Gastrocnemius medialis (tissue), 4 donors: ENCODE measurements at regions not wholly inside any gene's neighbourhood (a gene's known extent, or its start where the extent isn't known, plus 50 kb on each side); places are given as distances from the start of the nearest gene placed in this dataset.
A peak's percentile ranks its signal among the peaks of the same experiment; 100 is the strongest.

Experiments used
- ATAC-seq, 2 donors: fragments of 150-250 bp; one replicate each; pipeline ENCODE4 v1.9.1; 2016
- DNase-seq, 2 donors: peaks; one replicate each; pipeline ENCODE4 v3.0.0-alpha.2; 2019
- H3K27ac ChIP-seq, 4 donors: fragments of 200-600 bp; sonication (generic); 1 replicate in 1 of 4; 2 replicates in 3 of 4; pipeline ENCODE4 v1.5.1; 2016 to 2018; ENCODE audit warnings: mild to moderate bottlenecking in 2 of 4, moderate library complexity in 1 of 4
- H3K27me3 ChIP-seq, 3 donors: fragments of 200-600 bp; sonication (generic) in 2 of 3; 1 replicate in 1 of 3; 2 replicates in 2 of 3; pipeline versions ENCODE4 v1.5.1 to v1.6.0; 2016 to 2019; ENCODE audit warnings: mild to moderate bottlenecking in 1 of 3, moderate library complexity in 1 of 3
- H3K36me3 ChIP-seq, 2 donors: fragments of 200-600 bp; sonication (generic) in 1 of 2; one replicate each; pipeline ENCODE4 v1.5.1; 2017 to 2018
- H3K4me1 ChIP-seq, 2 donors: fragments of 200-600 bp; sonication (generic) in 1 of 2; one replicate each; pipeline ENCODE4 v1.5.1; 2016 to 2017; ENCODE audit warnings: mild to moderate bottlenecking in 2 of 2
- H3K4me3 ChIP-seq, 4 donors: fragments of 200-600 bp; sonication (generic) in 3 of 4; 1 replicate in 1 of 4; 2 replicates in 3 of 4; pipeline ENCODE4 v1.5.1; 2016 to 2019; ENCODE audit warnings: mild to moderate bottlenecking in 2 of 4
- H3K9me3 ChIP-seq, 3 donors: fragments of 200-600 bp; sonication (generic) in 2 of 3; 1 replicate in 1 of 3; 2 replicates in 2 of 3; pipeline ENCODE4 v1.5.1; 2016 to 2019
- POLR2A ChIP-seq, 2 donors: fragments of 450-650 bp; IDR thresholded peaks; one replicate each; pipeline ENCODE4 v1.6.1; 2017; ENCODE audit warnings: antibody characterized with exemption in 2 of 2, mild to moderate bottlenecking in 2 of 2, moderate library complexity in 2 of 2
- in situ Hi-C, 4 donors: fragments of 200-750 bp; cut with MboI; loops; one replicate each; pipeline versions ENCODE4 v1.15.0 to v1.8.0; 2017; ENCODE audit warnings: low sequenced_read_pairs in 4 of 4
- intact Hi-C: fragments of 100-400 bp; cut with DNase I; formaldehyde crosslinking; loops from one replicate; pipeline ENCODE4 v1.15.1; 2023; ENCODE audit warnings: low total_unique reads
- TF ChIP-seq, protein P1 (sequence below), 5 experiments: fragments of 450-650 bp in 3 of 5; fragments of 200-600 bp in 2 of 5; sonication (generic) in 2 of 5; IDR thresholded peaks in 4 of 5; conservative IDR thresholded peaks in 1 of 5; 1 replicate in 4 of 5; 2 replicates in 1 of 5; pipeline ENCODE4 v1.5.1; 2016 to 2019; ENCODE audit warnings: antibody characterized with exemption in 5 of 5, mild to moderate bottlenecking in 3 of 5, moderate library complexity in 3 of 5

DNA sequence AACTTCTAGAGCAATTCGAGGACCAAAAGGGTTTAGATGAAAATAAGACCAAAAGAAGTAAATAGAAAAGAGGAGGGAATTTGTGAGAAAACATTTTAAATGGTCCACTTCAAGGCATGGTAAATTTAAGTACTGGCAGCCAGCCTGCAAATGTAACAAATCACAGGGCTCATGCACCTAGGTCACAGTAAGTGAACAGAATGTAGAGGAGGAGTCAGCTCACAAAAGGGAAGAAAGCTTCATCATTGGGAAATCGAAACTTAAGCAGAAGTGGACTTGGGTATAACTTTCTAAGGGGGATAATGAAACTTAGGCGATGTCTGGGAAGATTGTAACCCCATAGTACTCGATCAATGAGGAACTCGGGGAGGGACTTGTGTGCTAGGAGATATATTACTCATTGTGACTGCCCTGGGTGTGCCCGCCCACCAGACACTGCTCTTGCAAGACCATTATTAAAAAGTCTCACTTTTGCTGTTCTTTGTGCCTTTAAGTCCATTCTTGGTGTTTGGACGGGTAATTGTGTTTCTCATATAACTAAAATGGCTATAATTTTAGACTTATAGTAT lies 1053.6 kb upstream of the MIR17HG start:
- in situ Hi-C loops, result no loop called here
- Histone ChIP-seq H3K9me3 (no peaks in the 10 kb centered on the region), H3K36me3 (no peaks in the 10 kb centered on the region), H3K4me1 (no peaks in the 10 kb centered on the region), H3K27me3 (no peaks in the 10 kb centered on the region), H3K4me3 (no peak overlapping the region), H3K27ac (no peak overlapping the region)
- DNase-seq, result no peak
- TF ChIP-seq, protein P1, sequence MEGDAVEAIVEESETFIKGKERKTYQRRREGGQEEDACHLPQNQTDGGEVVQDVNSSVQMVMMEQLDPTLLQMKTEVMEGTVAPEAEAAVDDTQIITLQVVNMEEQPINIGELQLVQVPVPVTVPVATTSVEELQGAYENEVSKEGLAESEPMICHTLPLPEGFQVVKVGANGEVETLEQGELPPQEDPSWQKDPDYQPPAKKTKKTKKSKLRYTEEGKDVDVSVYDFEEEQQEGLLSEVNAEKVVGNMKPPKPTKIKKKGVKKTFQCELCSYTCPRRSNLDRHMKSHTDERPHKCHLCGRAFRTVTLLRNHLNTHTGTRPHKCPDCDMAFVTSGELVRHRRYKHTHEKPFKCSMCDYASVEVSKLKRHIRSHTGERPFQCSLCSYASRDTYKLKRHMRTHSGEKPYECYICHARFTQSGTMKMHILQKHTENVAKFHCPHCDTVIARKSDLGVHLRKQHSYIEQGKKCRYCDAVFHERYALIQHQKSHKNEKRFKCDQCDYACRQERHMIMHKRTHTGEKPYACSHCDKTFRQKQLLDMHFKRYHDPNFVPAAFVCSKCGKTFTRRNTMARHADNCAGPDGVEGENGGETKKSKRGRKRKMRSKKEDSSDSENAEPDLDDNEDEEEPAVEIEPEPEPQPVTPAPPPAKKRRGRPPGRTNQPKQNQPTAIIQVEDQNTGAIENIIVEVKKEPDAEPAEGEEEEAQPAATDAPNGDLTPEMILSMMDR (IDR thresholded peaks at IDR 0.05 in 4 of 5, conservative IDR thresholded peaks at IDR 0.05 in 1 of 5), result no peak
- TF ChIP-seq POLR2A (IDR thresholded peaks at IDR 0.05), result no peak
- intact Hi-C loops, result no loop called here
- ATAC-seq, result no peak

DNA sequence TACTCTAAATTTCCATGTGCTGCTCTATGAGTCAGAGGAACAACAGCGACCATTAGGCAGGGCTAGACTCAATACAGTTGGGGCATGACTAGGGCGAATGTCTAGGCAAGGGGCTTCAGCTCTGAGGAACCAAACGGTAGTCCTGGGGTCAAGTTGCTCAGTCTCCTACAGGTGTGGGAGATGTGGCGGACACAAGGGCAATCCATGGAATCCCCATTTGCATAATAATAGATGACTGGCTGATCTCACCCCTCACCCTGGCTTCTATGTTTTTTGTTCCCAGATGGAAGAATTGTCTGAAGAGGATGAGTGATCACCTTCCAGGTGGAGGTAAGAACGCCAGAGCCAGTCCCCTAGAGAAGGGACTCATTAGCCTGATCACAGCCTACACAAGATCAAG lies 1048.2 kb upstream of the MIR17HG start:
- intact Hi-C loops (no loop called here), in situ Hi-C loops (no loop called here)
- Histone ChIP-seq H3K36me3 (no peaks in the 10 kb centered on the region), H3K27me3 (no peaks in the 10 kb centered on the region), H3K4me3 (no peak overlapping the region), H3K9me3 (no peaks in the 10 kb centered on the region), H3K27ac (no peak overlapping the region), H3K4me1 (no peaks in the 10 kb centered on the region)
- DNase-seq (no peak), ATAC-seq (no peak)
- no peak for TF ChIP-seq POLR2A (IDR thresholded peaks at IDR 0.05)
- TF ChIP-seq, protein P1 (IDR thresholded peaks at IDR 0.05 in 4 of 5, conservative IDR thresholded peaks at IDR 0.05 in 1 of 5), result no peak

DNA sequence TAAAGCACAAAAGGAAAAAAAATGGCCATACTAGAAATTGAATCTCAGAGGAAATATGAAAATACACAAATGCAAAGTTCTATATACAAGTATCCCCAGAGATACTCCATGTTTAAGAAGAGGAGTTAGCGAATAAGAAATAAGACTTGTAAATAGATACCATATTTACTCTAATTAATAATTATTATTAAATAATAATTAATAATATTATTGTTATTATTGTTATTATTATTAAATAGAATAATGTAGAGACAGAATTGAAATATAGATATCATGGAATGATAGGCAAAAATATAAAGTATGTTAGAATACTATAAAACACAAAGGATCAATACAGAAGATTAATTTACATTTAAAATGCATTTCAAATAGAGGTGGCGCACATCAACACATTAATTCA lies 1047.5 kb upstream of the MIR17HG start:
- in situ Hi-C loops (loop anchor here in 1 of 4 donors (10.0 kb wide), 1 partner anchor 65 kb away; no protein-coding TSS in a partner anchor), intact Hi-C loops (no loop called here)
- Histone ChIP-seq H3K27me3 (no peaks in the 10 kb centered on the region), H3K36me3 (no peaks in the 10 kb centered on the region), H3K9me3 (no peaks in the 10 kb centered on the region), H3K4me1 (no peaks in the 10 kb centered on the region), H3K27ac (no peak overlapping the region), H3K4me3 (no peak overlapping the region)
- TF ChIP-seq, protein P1 (IDR thresholded peaks at IDR 0.05 in 4 of 5, conservative IDR thresholded peaks at IDR 0.05 in 1 of 5), result no peak
- no peak for TF ChIP-seq POLR2A (IDR thresholded peaks at IDR 0.05)
- no peak for ATAC-seq
- DNase-seq, result no peak

DNA sequence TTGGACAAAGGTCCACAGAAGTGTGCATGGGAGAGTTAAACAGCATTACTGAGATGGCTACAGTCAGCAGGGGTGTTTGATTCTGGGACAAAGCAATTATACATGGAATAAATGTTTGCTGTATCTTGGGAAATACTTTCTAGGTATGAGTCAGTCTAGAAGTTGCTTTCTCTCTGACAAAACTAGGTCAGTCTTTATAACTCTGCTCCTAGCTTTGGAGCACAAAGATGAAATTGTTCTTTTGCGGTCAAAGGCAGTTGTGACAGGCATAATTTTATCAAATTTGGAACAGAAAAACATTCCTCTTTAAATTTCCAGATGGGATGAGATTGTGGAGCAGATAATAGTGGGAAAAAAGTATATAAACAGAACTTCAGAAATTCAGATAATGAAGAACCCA lies 1045.4 kb upstream of the MIR17HG start:
- Histone ChIP-seq H3K27me3 (no peaks in the 10 kb centered on the region), H3K9me3 (no peaks in the 10 kb centered on the region), H3K4me3 (no peak overlapping the region), H3K4me1 (no peaks in the 10 kb centered on the region), H3K36me3 (no peaks in the 10 kb centered on the region), H3K27ac (no peak overlapping the region)
- in situ Hi-C loops, result loop anchor here in 1 of 4 donors (10.0 kb wide), 1 partner anchor 63 kb away; no protein-coding TSS in a partner anchor
- intact Hi-C loops, result no loop called here
- TF ChIP-seq, protein P1 (IDR thresholded peaks at IDR 0.05 in 4 of 5, conservative IDR thresholded peaks at IDR 0.05 in 1 of 5), result no peak
- TF ChIP-seq POLR2A (IDR thresholded peaks at IDR 0.05), result no peak
- ATAC-seq (peak in 1 of 2 donors; percentile 56), DNase-seq (no peak)

DNA sequence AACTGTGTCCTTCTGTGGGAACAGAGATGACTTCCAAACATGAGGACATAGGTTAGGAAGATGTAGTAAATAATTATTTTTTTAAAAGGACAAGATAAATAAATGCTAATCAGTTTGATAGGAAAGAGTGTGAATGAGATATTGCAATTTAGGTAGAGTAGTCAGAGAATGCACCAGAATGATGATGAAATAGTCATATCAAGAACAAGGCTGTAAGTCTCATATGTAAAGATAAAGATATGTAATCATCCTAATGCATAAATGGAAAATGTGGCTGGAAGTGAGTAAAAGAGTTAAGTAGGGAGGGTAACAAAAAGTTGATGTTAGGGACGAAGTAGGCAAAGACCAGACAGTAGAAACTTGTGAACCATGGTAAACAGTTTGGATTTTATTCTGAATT lies 1041.7 kb upstream of the MIR17HG start:
- TF ChIP-seq, protein P1 (IDR thresholded peaks at IDR 0.05 in 4 of 5, conservative IDR thresholded peaks at IDR 0.05 in 1 of 5), result no peak
- no peak for TF ChIP-seq POLR2A (IDR thresholded peaks at IDR 0.05)

More for the DNA sequence above, 1041.7 kb upstream of the MIR17HG start:
- Histone ChIP-seq H3K4me3 (no peak overlapping the region), H3K36me3 (no peaks in the 10 kb centered on the region), H3K27me3 (no peaks in the 10 kb centered on the region), H3K4me1 (no peaks in the 10 kb centered on the region), H3K27ac (no peak overlapping the region), H3K9me3 (no peaks in the 10 kb centered on the region)
- DNase-seq, result no peak
- in situ Hi-C loops (loop anchor here in 1 of 4 donors (10.0 kb wide), 1 partner anchor 59 kb away; no protein-coding TSS in a partner anchor), intact Hi-C loops (no loop called here)
- ATAC-seq, result no peak
